GM21390 (cell line): ENCODE measurements at regions not wholly inside any gene's neighbourhood (a gene's known extent, or its start where the extent isn't known, plus 50 kb on each side); places are given as distances from the start of the nearest gene placed in this dataset.

Experiments
- ATAC-seq: cut with Tn5 transposase; IDR thresholded peaks from one replicate; pipeline ENCODE4 v1.9.1; 2021; ENCODE audit not compliant: unreplicated experiment

DNA sequence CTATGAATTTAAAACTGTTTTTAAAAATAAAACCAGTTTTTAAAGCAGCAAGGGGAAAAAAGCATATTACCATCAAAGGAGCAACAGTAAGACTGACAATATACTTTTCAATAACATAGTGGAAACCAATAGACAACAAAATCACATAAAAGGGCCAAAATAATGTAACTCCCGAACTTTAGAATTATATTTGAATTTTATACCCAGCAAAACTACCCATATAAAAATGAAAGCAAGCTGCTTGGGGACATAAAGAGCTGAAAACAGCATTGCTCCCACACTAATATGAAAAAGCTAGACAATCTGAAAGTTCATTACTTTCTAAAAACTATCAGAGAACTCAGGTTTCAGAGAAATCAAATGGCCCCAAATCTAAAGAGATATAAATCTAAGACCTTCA is 199.4 kb upstream of the ARID1B start:
- ATAC-seq = no peak

- ATAC-seq = no peak
Measured at GRCh38 chr6:156575361-156575760, 201.8 kb upstream of the ARID1B start.

- ATAC-seq = no peak
Measured at GRCh38 chr6:156564807-156565149, 212.4 kb upstream of the ARID1B start.

DNA sequence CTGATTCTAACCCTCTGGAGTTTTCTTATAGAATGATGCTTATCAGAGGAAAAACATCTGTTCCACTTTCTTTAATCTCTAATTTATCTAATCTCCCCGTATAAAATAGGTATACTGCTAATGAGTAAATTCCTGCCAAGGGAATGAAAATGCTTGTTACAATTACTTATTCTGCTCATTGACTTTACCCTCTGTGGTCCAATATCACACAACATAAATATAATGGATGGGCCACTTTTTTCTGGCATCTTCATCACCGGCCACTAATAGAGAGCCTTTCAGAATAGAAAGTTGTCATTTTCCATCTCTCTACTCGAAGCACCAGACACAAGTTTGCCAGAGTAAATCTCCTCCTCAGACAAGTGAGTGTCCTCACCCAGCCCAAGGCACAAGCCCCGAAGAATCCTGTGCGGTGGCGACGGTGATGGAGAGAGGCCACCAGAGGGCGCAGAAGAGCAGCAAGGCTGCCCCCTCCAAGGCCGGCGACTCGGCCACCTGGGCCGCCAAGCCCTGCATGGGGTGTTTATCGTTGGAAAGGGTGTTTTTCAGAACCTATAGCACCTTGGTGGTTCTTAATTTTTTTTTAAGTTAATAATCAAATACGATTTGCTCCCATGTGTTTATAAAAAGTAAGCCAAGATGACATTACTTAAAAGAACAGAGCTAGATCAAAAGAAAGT is 212.9 kb upstream of the ARID1B start:
- ATAC-seq = peak; percentile 99

DNA sequence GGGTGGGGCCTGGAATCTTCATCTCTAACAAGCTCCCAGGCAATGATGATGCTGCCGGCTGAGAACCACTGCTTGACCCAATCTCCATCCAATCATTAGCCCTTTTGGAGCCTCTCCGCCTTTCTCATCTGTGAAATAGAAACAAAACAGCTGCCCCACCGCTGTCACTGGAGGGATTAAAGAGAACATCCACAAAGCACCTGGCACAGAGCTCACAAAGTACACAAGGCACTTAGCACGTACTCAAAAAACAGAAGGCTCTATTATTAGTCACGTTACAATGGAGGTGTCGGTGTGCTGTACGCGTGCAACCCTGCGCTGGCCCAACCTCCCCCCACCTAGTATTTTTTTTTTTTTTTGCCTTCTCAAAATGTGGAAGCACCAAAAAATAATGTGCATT is 213.5 kb upstream of the ARID1B start:
- ATAC-seq = no peak

DNA sequence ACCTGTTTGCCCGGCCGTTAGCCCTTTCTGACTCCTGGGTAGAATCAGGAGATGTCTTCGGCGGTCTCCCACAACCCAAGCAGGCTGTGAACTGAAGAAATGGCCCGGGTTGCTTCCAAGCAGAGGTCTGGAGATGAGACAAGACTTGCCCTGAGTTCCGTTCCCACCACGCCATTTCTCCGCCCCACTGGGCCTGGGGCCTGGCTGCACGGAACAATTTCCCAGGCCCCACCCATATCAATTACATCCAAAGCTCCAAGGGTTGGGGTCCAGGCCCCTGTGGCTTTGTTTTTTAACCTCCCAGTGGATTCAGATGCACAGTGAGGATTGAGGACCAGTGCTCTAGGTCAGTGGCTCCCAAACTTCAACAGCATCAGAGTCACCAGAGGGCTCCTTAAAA is 214.5 kb upstream of the ARID1B start:
- no peak for ATAC-seq

GRCh38 chr6:156562019-156562418 is 215.2 kb upstream of the ARID1B start:
- no peak for ATAC-seq

- ATAC-seq = no peak
Measured at GRCh38 chr6:156560476-156560875, 216.7 kb upstream of the ARID1B start.

DNA sequence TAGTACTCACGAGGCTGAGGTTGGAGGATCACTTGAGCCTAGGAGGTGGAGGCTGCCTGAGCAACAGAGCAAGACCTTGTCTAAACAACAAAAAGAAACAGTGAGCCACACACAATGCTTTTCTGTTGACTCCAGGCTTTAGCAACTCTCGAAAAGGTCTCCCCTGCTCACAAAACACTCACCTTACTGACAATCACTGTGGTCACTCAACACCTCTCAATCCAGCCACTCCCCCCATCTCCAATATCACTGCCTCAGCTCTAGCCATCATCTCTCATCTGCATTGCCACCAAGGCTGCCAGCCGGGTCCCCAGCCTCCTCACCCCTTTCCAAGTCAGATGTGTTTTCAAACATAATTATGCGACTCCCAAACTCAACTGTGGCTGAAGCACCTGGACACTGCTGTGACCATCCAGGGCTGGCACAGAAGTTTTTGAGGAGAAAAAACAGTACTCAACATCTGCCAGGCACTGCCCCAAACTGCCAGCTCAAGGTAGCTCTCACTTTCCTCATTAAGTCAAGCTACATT is 218.0 kb upstream of the ARID1B start:
- ATAC-seq = no peak

DNA sequence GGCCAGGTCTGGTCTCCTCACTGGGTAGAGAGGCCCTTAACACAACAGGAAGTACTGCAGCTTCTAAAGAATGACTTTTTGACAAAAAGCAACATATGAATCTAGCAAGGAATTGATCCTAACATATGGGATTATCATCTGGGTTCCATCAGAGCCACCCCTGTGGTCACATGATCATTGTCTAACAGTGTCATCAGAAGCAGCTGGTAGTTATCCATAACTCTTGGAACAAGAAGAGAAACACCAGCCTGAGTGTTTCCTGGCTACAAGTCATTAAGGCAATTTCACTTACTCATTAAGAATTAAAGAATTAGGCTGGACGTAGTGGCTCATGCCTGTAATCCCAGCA is 219.3 kb upstream of the ARID1B start:
- no peak for ATAC-seq

- ATAC-seq = peak; percentile 54
Measured at GRCh38 chr6:156557251-156557910, 219.8 kb upstream of the ARID1B start.

GRCh38 chr6:156556811-156557210 is 220.4 kb upstream of the ARID1B start:
- no peak for ATAC-seq

DNA sequence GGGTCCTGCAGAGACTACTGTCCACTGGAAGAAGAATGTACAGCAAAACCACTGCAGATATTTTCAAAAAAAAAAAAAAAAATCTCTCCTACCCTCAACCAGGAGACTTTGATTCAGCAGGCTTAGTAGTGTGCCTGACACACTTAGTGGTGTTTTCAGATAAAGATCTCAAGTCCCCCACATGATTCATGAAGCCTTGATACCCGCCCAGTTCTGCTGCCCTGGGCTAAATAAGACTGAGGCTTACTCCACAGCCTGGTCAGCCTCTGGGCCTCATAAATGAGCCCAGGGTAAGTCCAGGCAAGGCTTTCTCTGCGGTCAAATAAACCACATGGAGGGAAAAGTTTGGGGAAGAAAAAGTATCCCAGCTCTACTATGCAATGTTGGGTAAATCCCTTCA is 222.1 kb upstream of the ARID1B start:
- ATAC-seq = no peak

DNA sequence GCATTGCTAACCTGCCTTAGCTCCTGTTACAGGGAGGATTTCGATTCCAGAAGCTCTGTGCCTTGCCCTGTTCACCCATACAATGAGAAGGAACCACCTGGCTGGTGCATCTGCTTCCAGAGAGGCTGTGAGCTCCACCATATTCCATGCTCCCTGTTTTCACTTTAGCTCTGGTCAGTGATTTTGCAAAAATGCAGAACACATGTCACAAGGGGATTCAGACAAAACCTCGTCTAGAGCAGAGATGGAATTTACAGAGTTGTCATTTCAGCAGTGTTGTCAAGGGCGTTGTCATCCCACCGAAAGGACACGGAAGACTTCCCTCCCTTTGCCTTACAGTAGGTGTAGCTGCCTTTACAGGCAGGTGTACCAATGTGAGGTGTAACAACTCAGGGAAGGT is 223.0 kb upstream of the ARID1B start:
- no peak for ATAC-seq

DNA sequence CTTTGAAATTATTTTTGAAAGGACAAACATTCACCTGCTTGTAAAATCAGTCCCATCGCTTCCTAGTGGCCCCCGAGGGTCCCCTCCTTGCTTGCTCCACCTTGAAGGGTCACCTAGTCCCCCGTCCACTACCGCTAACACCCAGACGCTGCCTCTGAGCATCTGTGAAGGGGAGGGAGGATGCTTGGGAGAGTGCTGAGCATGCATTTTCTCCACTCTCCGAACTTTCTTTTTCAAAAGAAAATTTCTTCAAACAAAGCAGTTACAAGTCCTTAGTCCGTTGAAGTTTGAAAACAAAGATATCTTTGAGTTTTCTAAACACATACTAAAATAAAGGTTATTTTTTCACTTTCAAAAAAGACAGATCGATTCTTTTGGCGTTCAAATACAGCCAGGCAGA is 224.3 kb upstream of the ARID1B start:
- no peak for ATAC-seq

DNA sequence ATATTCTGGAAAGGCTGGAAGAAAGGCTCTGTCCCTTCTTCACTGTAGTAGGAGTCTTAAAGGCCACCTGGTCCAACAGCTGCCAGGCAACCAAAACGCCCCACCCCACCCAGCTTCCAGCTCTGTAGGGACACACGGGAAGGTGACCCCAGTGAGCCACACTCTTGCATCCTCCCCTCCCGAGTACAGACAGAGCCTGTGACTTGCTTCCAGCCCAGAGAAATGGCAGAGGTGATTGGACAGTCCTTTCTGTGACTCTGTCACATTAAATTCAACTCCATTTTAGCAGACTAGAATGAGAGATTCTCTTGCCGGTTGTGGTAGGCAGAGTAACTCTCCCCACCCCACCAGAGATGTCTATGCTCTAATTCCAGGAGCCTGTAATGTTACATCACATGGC is 226.2 kb upstream of the ARID1B start:
- no peak for ATAC-seq

DNA sequence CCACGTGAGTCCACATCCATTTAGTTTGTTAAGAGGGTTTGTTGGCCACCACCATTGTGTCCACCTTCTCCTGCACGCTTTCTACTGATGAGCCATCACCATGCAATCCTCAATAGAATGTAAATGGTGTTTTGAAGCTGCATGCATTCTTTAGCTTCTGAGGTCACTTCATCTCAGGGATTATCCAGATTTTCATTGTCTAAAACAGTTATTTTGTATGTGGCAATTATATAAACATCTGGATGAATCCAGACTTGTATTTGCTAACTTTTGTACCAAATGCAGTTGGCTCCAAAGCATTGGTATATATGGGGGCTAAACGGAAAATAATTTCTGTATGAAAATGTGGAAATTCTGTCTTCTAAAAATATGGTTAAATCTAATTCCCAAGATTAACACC is 231.2 kb upstream of the ARID1B start:
- ATAC-seq = no peak

GRCh38 chr6:156545021-156545420 is 232.2 kb upstream of the ARID1B start:
- no peak for ATAC-seq

GRCh38 chr6:156544046-156544445 is 233.1 kb upstream of the ARID1B start:
- ATAC-seq = no peak

- ATAC-seq = no peak
Measured at GRCh38 chr6:156543431-156543830, 233.7 kb upstream of the ARID1B start.

DNA sequence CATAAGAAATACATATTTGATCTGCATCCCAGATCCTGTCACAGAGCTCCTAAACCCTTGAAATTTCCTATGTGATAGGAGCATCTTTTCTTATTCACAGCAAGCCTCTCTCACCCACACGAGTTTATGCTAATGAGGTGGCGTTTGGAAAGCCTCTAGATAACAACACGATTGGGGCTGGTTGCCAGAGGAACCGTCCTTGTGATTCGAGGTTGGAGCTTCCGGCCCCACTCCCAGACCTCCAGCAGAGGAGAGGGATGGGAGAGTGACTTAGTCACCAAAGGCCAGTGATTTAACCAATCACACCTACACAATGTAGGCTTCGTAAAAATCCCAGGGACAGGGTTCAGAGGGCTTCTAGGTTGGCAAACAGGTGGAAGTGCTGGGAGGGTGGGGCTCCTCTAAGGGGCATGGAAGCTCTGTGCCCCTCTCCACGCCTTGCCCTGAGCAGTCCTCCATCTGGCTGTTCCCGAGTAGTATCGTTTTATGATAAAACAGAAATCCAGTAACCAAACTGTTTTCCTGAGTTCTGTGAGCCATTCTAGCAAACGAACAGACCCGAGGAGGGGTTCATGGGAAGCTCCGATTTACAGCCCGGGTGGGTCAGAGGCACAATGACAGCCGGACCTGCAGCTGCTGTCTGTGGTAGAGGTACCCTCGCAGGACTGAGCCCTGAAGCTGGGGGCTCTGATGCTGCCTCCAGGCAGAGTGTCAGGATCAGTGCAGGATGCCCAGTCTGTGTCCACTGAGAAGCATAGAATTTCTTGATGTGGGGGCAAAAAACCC is 238.1 kb upstream of the ARID1B start:
- no peak for ATAC-seq

- no peak for ATAC-seq
Measured at GRCh38 chr6:156534594-156534993, 242.6 kb upstream of the ARID1B start.
